Liver (tissue), 7 donors: ENCODE measurements at regions not wholly inside any gene's neighbourhood (a gene's known extent, or its start where the extent isn't known, plus 50 kb on each side); places are given as distances from the start of the nearest gene placed in this dataset.

ENCODE experiments used
- DNase-seq: peaks from one replicate; pipeline ENCODE4 v3.0.0-alpha.2; 2017; ENCODE audit warnings: low spot score
- H3K27ac ChIP-seq, 2 donors: one replicate each; pipeline ENCODE4 v1.7.0; 2013; ENCODE audit warnings: inconsistent platforms in 2 of 2, low read length in 2 of 2, control low read depth in 1 of 2, low read depth in 1 of 2, mild to moderate bottlenecking in 1 of 2
- H3K27me3 ChIP-seq, 4 donors: one replicate each; pipeline versions ENCODE4 v1.6.1 to v1.7.0; 2013; ENCODE audit warnings: low read length in 3 of 4, inconsistent platforms in 1 of 4, mild to moderate bottlenecking in 1 of 4, moderate library complexity in 1 of 4; ENCODE audit not compliant: control insufficient read depth in 4 of 4, insufficient read depth in 4 of 4
- H3K36me3 ChIP-seq, 4 donors: one replicate each; pipeline versions ENCODE4 v1.6.1 to v1.7.0; 2013; ENCODE audit warnings: low read length in 3 of 4, mild to moderate bottlenecking in 3 of 4, low read depth in 1 of 4, moderate library complexity in 1 of 4; ENCODE audit not compliant: control insufficient read depth in 4 of 4, insufficient read depth in 3 of 4
- H3K4me1 ChIP-seq, 4 donors: one replicate each; pipeline versions ENCODE4 v1.6.1 to v1.7.0; 2013; ENCODE audit warnings: low read length in 3 of 4, mild to moderate bottlenecking in 3 of 4, moderate library complexity in 1 of 4; ENCODE audit not compliant: control insufficient read depth in 4 of 4, insufficient read depth in 4 of 4
- H3K4me3 ChIP-seq, 3 donors: one replicate each; pipeline versions ENCODE4 v1.6.1 to v1.7.0; 2013; ENCODE audit warnings: low read length in 3 of 3, control low read depth in 1 of 3, low read depth in 1 of 3, mild to moderate bottlenecking in 1 of 3
- H3K9ac ChIP-seq, 2 donors: one replicate each; pipeline ENCODE4 v1.7.0; 2013; ENCODE audit warnings: low read length in 2 of 2, mild to moderate bottlenecking in 2 of 2, moderate library complexity in 2 of 2, control low read depth in 1 of 2, low read depth in 1 of 2
- H3K9me3 ChIP-seq, 4 donors: one replicate each; pipeline versions ENCODE4 v1.6.1 to v1.7.0; 2013; ENCODE audit warnings: low read length in 3 of 4; ENCODE audit not compliant: control insufficient read depth in 4 of 4
- EGR1 ChIP-seq, 2 donors: IDR thresholded peaks; 2 replicates each; pipeline ENCODE4 v1.6.1; 2016 to 2018; ENCODE audit warnings: antibody characterized with exemption in 2 of 2, low read depth in 2 of 2
- FOXA1 ChIP-seq: IDR thresholded peaks from 2 replicates; pipeline ENCODE4 v1.6.1; 2016; ENCODE audit warnings: antibody characterized with exemption
- FOXA2 ChIP-seq: IDR thresholded peaks from 2 replicates; pipeline ENCODE4 v1.6.1; 2016; ENCODE audit warnings: antibody characterized with exemption
- GABPA ChIP-seq, 2 donors: IDR thresholded peaks in 1 of 2; conservative IDR thresholded peaks in 1 of 2; 2 replicates each; pipeline ENCODE4 v1.6.1; 2016; ENCODE audit warnings: antibody characterized with exemption in 2 of 2, mild to moderate bottlenecking in 1 of 2, moderate library complexity in 1 of 2
- HNF4A ChIP-seq, 2 donors: conservative IDR thresholded peaks; 2 replicates each; pipeline ENCODE4 v1.6.1; 2016; ENCODE audit warnings: antibody characterized with exemption in 2 of 2, mild to moderate bottlenecking in 2 of 2
- HNF4G ChIP-seq: IDR thresholded peaks from 2 replicates; pipeline ENCODE4 v1.6.1; 2016; ENCODE audit warnings: antibody characterized with exemption
- JUND ChIP-seq, 2 donors: IDR thresholded peaks; 2 replicates each; pipeline ENCODE4 v1.6.1; 2016; ENCODE audit warnings: antibody characterized with exemption in 2 of 2
- NR2F2 ChIP-seq: IDR thresholded peaks from 2 replicates; pipeline ENCODE4 v1.6.1; 2016; ENCODE audit warnings: antibody characterized with exemption
- RAD21 ChIP-seq, 2 donors: IDR thresholded peaks; 2 replicates each; pipeline ENCODE4 v1.6.1; 2016; ENCODE audit warnings: antibody characterized with exemption in 2 of 2, mild to moderate bottlenecking in 2 of 2
- RXRA ChIP-seq, 2 donors: IDR thresholded peaks; 2 replicates each; pipeline ENCODE4 v1.6.1; 2017 to 2018; ENCODE audit warnings: antibody characterized with exemption in 2 of 2, mild to moderate bottlenecking in 1 of 2
- TAF1 ChIP-seq: conservative IDR thresholded peaks from 2 replicates; pipeline ENCODE4 v1.6.1; 2016; ENCODE audit warnings: antibody characterized with exemption, mild to moderate bottlenecking
- YY1 ChIP-seq: IDR thresholded peaks from 2 replicates; pipeline ENCODE4 v1.6.1; 2016; ENCODE audit warnings: antibody characterized with exemption, mild to moderate bottlenecking
- WGBS: extraction: QIAGEN DNeasy Blood & Tissue Kit; methylation state at CpG from one replicate; pipeline ENCODE4 v1.1.7; 2013; 5-methylcytosine and 5-hydroxymethylcytosine counted together
- TF ChIP-seq, protein P1 (sequence below): IDR thresholded peaks from 2 replicates; pipeline ENCODE4 v1.6.1; 2016; ENCODE audit warnings: antibody characterized with exemption
- TF ChIP-seq, protein P2 (sequence below): IDR thresholded peaks from 2 replicates; pipeline ENCODE4 v1.6.1; 2016; ENCODE audit warnings: antibody characterized with exemption
- TF ChIP-seq, protein P3 (sequence below): IDR thresholded peaks from 2 replicates; pipeline ENCODE4 v1.6.1; 2016; ENCODE audit warnings: antibody characterized with exemption
- TF ChIP-seq, protein P4 (sequence below): IDR thresholded peaks from 2 replicates; pipeline ENCODE4 v1.6.1; 2016; ENCODE audit warnings: antibody characterized with exemption, mild to moderate bottlenecking
- donor health status: healthy.
- donor health status: healthy.
- donor health status: healthy.
- donor health status: healthy.

DNA sequence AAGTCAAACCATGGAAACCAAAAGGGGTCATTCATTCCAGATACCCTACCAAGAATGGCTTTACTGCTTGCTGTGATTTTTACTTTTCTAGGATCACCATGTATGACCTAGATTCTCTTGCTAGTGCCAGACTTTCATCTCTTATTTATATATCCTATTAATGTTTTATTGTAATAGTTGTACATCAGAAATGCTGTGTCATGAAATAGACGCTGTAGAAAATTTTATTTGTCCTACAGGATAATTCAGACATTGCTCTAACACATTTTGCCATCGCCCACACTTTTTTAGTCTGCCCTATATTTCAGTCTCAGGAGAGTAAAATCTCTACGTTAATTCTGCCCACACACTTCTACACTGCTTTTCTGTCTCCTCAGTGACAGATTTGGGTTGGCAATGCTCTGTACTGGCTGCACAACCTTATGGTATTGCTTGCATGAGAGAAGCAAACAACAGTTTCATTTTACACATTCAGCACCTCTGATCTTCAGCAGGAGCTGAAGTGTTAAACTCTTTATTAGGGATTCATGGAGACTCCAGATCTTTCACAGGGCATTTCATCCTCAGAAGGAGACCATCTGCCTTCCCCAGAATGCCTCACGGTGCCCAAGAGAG lies 871.8 kb upstream of the CHAC2 start:
- no peaks in the 10 kb centered on the region for H3K27me3 ChIP-seq
- no peak for TF ChIP-seq YY1
- TF ChIP-seq, protein P1, sequence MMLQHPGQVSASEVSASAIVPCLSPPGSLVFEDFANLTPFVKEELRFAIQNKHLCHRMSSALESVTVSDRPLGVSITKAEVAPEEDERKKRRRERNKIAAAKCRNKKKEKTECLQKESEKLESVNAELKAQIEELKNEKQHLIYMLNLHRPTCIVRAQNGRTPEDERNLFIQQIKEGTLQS = no peak
- TF ChIP-seq HNF4G = no peak
- no peak for TF ChIP-seq HNF4A (conservative IDR thresholded peaks at IDR 0.05)
- no peak for TF ChIP-seq RAD21 (IDR thresholded peaks at IDR 0.05)
- no peak for TF ChIP-seq JUND (IDR thresholded peaks at IDR 0.05)
- TF ChIP-seq, protein P2, sequence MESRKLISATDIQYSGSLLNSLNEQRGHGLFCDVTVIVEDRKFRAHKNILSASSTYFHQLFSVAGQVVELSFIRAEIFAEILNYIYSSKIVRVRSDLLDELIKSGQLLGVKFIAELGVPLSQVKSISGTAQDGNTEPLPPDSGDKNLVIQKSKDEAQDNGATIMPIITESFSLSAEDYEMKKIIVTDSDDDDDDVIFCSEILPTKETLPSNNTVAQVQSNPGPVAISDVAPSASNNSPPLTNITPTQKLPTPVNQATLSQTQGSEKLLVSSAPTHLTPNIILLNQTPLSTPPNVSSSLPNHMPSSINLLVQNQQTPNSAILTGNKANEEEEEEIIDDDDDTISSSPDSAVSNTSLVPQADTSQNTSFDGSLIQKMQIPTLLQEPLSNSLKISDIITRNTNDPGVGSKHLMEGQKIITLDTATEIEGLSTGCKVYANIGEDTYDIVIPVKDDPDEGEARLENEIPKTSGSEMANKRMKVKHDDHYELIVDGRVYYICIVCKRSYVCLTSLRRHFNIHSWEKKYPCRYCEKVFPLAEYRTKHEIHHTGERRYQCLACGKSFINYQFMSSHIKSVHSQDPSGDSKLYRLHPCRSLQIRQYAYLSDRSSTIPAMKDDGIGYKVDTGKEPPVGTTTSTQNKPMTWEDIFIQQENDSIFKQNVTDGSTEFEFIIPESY = no peak
- no peak for TF ChIP-seq FOXA1
- no peaks in the 10 kb centered on the region for H3K4me1 ChIP-seq
- peaks cover 1 to 15% (median 6%) of the 10 kb centered on the region in 4 donors for H3K9me3 ChIP-seq
- H3K4me3 ChIP-seq = no peak overlapping the region
- DNase-seq = no peak
- 69% methylated on average over 4 of the region's 4 CpGs for WGBS
- no peak overlapping the region for H3K27ac ChIP-seq
- H3K9ac ChIP-seq = no peak overlapping the region
- no peaks in the 10 kb centered on the region for H3K36me3 ChIP-seq

DNA sequence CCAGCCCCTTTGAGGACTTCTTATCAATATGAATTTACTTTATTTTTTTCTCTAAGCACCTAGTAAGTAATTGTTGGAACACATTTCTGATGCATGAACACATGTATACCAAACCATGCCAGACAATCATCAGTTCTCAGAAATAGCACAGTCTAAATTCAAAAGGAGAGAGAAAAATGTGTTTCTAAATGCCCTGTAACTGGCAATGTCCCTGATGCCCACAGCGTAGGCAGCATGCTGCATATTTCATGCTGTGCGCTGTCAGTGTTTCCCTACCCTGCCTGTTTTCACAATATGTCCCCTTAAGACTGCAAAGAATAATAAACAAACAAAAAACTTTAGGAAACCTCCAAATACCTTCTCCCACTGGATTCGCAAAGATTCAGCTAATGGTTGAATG lies 881.0 kb upstream of the CHAC2 start:
- no peak overlapping the region for H3K27ac ChIP-seq
- H3K27me3 ChIP-seq = no peaks in the 10 kb centered on the region
- no peak overlapping the region for H3K4me3 ChIP-seq
- no peak for DNase-seq
- no peak overlapping the region for H3K9ac ChIP-seq
- 84% methylated on average over 3 of the region's 3 CpGs for WGBS
- TF ChIP-seq RXRA (IDR thresholded peaks at IDR 0.05) = no peak
- TF ChIP-seq, protein P2 = no peak
- TF ChIP-seq RAD21 (IDR thresholded peaks at IDR 0.05) = no peak
- TF ChIP-seq, protein P3, sequence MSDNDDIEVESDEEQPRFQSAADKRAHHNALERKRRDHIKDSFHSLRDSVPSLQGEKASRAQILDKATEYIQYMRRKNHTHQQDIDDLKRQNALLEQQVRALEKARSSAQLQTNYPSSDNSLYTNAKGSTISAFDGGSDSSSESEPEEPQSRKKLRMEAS = no peak
- TF ChIP-seq YY1 = no peak
- no peak for TF ChIP-seq FOXA2
- no peak for TF ChIP-seq TAF1
- H3K9me3 ChIP-seq = no peaks in the 10 kb centered on the region
- no peaks in the 10 kb centered on the region for H3K4me1 ChIP-seq
- H3K36me3 ChIP-seq = no peaks in the 10 kb centered on the region

DNA sequence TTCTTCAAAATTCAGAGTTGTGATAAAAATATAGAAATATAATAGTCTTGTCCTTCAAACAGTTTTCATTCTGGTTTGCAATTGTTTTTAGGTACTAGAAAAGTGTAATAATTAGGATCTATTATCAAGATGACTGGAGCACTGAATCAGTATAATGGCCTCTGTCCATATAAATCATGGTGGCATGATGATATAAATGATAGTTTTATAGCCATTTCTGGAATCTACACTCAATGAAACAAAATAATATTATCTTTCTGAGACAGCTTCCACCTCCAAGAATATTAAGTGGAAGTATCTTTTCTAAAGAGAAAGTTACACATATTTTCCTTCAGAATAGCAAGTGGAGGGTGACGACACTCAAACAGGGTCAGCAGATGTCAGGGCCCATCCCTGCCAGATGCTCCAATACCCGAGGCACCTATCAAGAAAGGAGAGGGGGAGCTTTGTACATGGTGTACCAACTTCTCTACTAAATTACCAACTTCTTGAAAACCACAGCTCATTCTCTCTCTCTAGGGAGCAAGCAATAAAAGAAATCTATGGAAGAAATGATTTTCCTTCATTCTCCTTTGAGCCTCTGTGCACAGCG lies 882.7 kb upstream of the CHAC2 start:
- Histone ChIP-seq H3K4me3 (no peak overlapping the region), H3K27me3 (no peaks in the 10 kb centered on the region), H3K36me3 (no peaks in the 10 kb centered on the region), H3K4me1 (no peaks in the 10 kb centered on the region), H3K9me3 (no peaks in the 10 kb centered on the region), H3K9ac (no peak overlapping the region), H3K27ac (no peak overlapping the region)
- WGBS = 71% methylated on average over 3 of the region's 3 CpGs
- no peak for DNase-seq
- TF ChIP-seq NR2F2 (no peak), EGR1 (IDR thresholded peaks at IDR 0.05; ENCODE audit: low read depth in 2 of 2) (no peak), JUND (IDR thresholded peaks at IDR 0.05) (no peak), RAD21 (IDR thresholded peaks at IDR 0.05) (no peak), FOXA1 (no peak), RXRA (IDR thresholded peaks at IDR 0.05) (no peak), FOXA2 (no peak), GABPA (IDR thresholded peaks at IDR 0.05 in 1 of 2, conservative IDR thresholded peaks at IDR 0.05 in 1 of 2) (no peak), YY1 (no peak)
- TF ChIP-seq, protein P1 = no peak
- TF ChIP-seq, protein P4, sequence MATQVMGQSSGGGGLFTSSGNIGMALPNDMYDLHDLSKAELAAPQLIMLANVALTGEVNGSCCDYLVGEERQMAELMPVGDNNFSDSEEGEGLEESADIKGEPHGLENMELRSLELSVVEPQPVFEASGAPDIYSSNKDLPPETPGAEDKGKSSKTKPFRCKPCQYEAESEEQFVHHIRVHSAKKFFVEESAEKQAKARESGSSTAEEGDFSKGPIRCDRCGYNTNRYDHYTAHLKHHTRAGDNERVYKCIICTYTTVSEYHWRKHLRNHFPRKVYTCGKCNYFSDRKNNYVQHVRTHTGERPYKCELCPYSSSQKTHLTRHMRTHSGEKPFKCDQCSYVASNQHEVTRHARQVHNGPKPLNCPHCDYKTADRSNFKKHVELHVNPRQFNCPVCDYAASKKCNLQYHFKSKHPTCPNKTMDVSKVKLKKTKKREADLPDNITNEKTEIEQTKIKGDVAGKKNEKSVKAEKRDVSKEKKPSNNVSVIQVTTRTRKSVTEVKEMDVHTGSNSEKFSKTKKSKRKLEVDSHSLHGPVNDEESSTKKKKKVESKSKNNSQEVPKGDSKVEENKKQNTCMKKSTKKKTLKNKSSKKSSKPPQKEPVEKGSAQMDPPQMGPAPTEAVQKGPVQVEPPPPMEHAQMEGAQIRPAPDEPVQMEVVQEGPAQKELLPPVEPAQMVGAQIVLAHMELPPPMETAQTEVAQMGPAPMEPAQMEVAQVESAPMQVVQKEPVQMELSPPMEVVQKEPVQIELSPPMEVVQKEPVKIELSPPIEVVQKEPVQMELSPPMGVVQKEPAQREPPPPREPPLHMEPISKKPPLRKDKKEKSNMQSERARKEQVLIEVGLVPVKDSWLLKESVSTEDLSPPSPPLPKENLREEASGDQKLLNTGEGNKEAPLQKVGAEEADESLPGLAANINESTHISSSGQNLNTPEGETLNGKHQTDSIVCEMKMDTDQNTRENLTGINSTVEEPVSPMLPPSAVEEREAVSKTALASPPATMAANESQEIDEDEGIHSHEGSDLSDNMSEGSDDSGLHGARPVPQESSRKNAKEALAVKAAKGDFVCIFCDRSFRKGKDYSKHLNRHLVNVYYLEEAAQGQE = no peak
- TF ChIP-seq, protein P3 = no peak
